H9 (cell line): ENCODE measurements at regions not wholly inside any gene's neighbourhood (a gene's known extent, or its start where the extent isn't known, plus 50 kb on each side); places are given as distances from the start of the nearest gene placed in this dataset.

Source experiments
- DNase-seq: peaks from one replicate; pipeline ENCODE4 v3.0.0-alpha.2; 2017
- H2AFZ ChIP-seq: one replicate; pipeline ENCODE4 v1.6.1; 2013; ENCODE audit warnings: mild to moderate bottlenecking, low read length, control low read depth, moderate library complexity
- H2AK5ac ChIP-seq: 2 replicates; pipeline ENCODE4 v1.6.1; 2013; ENCODE audit warnings: low read length, control low read depth, mixed read lengths; ENCODE audit not compliant: insufficient read length
- H2BK120ac ChIP-seq: one replicate; pipeline ENCODE4 v1.6.1; 2013; ENCODE audit warnings: low read depth, mild to moderate bottlenecking, low read length, control low read depth, inconsistent platforms; ENCODE audit not compliant: poor library complexity, severe bottlenecking
- H2BK12ac ChIP-seq: 2 replicates; pipeline ENCODE4 v1.6.1; 2013; ENCODE audit warnings: low read length, control low read depth, mixed read lengths, low read depth; ENCODE audit not compliant: insufficient read length
- H2BK15ac ChIP-seq: 2 replicates; pipeline ENCODE4 v1.6.1; 2013; ENCODE audit warnings: low read depth, low read length, control low read depth
- H2BK20ac ChIP-seq: one replicate; pipeline ENCODE4 v1.6.1; 2013; ENCODE audit warnings: low read depth, mild to moderate bottlenecking, low read length, control low read depth, inconsistent platforms; ENCODE audit not compliant: poor library complexity, severe bottlenecking
- H2BK5ac ChIP-seq: 2 replicates; pipeline ENCODE4 v1.6.1; 2013; ENCODE audit warnings: low read length, control low read depth, mixed read lengths; ENCODE audit not compliant: insufficient read length
- H3K14ac ChIP-seq: 2 replicates; pipeline ENCODE4 v1.6.1; 2013; ENCODE audit warnings: low read length, control low read depth; ENCODE audit not compliant: insufficient read depth
- H3K18ac ChIP-seq: 2 replicates; pipeline ENCODE4 v1.6.1; 2013; ENCODE audit warnings: low read depth, mild to moderate bottlenecking, mixed read lengths, low read length, control low read depth; ENCODE audit not compliant: insufficient read length
- H3K23ac ChIP-seq: 2 replicates; pipeline ENCODE4 v1.6.1; 2013; ENCODE audit warnings: low read length, control low read depth, mixed read lengths, low read depth; ENCODE audit not compliant: insufficient read length
- H3K23me2 ChIP-seq: 2 replicates; pipeline ENCODE4 v1.6.1; 2013; ENCODE audit warnings: low read depth, mild to moderate bottlenecking, mixed read lengths, low read length, control low read depth; ENCODE audit not compliant: insufficient read length, poor library complexity, severe bottlenecking
- H3K27ac ChIP-seq: 2 replicates; pipeline ENCODE4 v1.5.1; 2013; ENCODE audit warnings: low read length, control low read depth, mixed read lengths, low read depth; ENCODE audit not compliant: insufficient read length
- H3K27me3 ChIP-seq: 2 replicates; pipeline ENCODE4 v1.6.1; 2013; ENCODE audit warnings: low read length, control low read depth, inconsistent platforms; ENCODE audit not compliant: insufficient read depth
- H3K4ac ChIP-seq: 2 replicates; pipeline ENCODE4 v1.6.1; 2013; ENCODE audit warnings: low read depth, mild to moderate bottlenecking, control low read depth, inconsistent platforms, low read length, moderate library complexity
- H3K4me1 ChIP-seq: 2 replicates; pipeline ENCODE4 v1.6.1; 2013; ENCODE audit warnings: low read length, control low read depth, inconsistent platforms; ENCODE audit not compliant: insufficient read depth
- H3K4me2 ChIP-seq: 2 replicates; pipeline ENCODE4 v1.6.1; 2013; ENCODE audit warnings: low read length, control low read depth, mixed read lengths; ENCODE audit not compliant: insufficient read length, insufficient read depth
- H3K56ac ChIP-seq: 2 replicates; pipeline ENCODE4 v1.6.1; 2013; ENCODE audit warnings: low read depth, mild to moderate bottlenecking, mixed read lengths, low read length, control low read depth; ENCODE audit not compliant: insufficient read length
- H3K79me1 ChIP-seq: 2 replicates; pipeline ENCODE4 v1.6.1; 2013; ENCODE audit warnings: low read depth, mild to moderate bottlenecking, moderate library complexity, low read length, control low read depth, inconsistent platforms; ENCODE audit not compliant: insufficient read depth, poor library complexity, severe bottlenecking
- H3K79me2 ChIP-seq: 2 replicates; pipeline ENCODE4 v1.6.1; 2013; ENCODE audit warnings: low read length, control low read depth, inconsistent platforms; ENCODE audit not compliant: insufficient read depth
- H3K9ac ChIP-seq: 2 replicates; pipeline ENCODE4 v1.6.1; 2013; ENCODE audit warnings: low read length, control low read depth, mixed read lengths; ENCODE audit not compliant: insufficient read length; ENCODE audit errors: extremely low read depth
- H3K9me3 ChIP-seq: one replicate; pipeline ENCODE4 v1.6.1; 2013; ENCODE audit warnings: low read depth, low read length, inconsistent platforms; ENCODE audit not compliant: control insufficient read depth
- H3T11ph ChIP-seq: one replicate; pipeline ENCODE4 v1.6.1; 2013; ENCODE audit warnings: mild to moderate bottlenecking, low read length, control low read depth, inconsistent platforms
- H4K20me1 ChIP-seq: one replicate; pipeline ENCODE4 v1.6.1; 2013; ENCODE audit not compliant: control insufficient read depth, insufficient read length, insufficient read depth
- H4K5ac ChIP-seq: 2 replicates; pipeline ENCODE4 v1.6.1; 2013; ENCODE audit warnings: low read depth, mild to moderate bottlenecking, mixed read lengths, low read length, control low read depth; ENCODE audit not compliant: insufficient read length
- H4K8ac ChIP-seq: replicated peaks from 2 replicates; pipeline ENCODE4 v1.6.1; 2013; ENCODE audit warnings: low read length, control low read depth, mixed read lengths, low read depth; ENCODE audit not compliant: insufficient read length
- H4K91ac ChIP-seq: 2 replicates; pipeline ENCODE4 v1.6.1; 2013; ENCODE audit warnings: low read depth, mild to moderate bottlenecking, moderate library complexity, mixed read lengths, low read length, control low read depth; ENCODE audit not compliant: insufficient read length
- H3K27ac Mint-ChIP-seq, 3 experiments: 2 replicates in 2 of 3; 3 replicates in 1 of 3; pipeline ENCODE4 v1.8.0; 2020 to 2021; ENCODE audit warnings: mixed read lengths in 3 of 3, mild to moderate bottlenecking in 1 of 3, moderate library complexity in 1 of 3
- H3K27me3 Mint-ChIP-seq: 2 replicates; pipeline ENCODE4 v1.8.0; 2021; ENCODE audit warnings: low read depth, mild to moderate bottlenecking, moderate library complexity, mixed read lengths
- H3K36me3 Mint-ChIP-seq, 3 experiments: 2 replicates in 2 of 3; 3 replicates in 1 of 3; pipeline ENCODE4 v1.8.0; 2020 to 2021; ENCODE audit warnings: low read depth in 3 of 3, mixed read lengths in 3 of 3; ENCODE audit not compliant: insufficient read depth in 1 of 3
- H3K4me1 Mint-ChIP-seq, 2 experiments: 2 replicates each; pipeline ENCODE4 v1.8.0; 2020; ENCODE audit warnings: mixed read lengths in 2 of 2
- H3K4me3 Mint-ChIP-seq, 2 experiments: 2 replicates in 1 of 2; 3 replicates in 1 of 2; pipeline ENCODE4 v1.8.0; 2020 to 2021; ENCODE audit warnings: mild to moderate bottlenecking in 2 of 2, mixed read lengths in 2 of 2, moderate library complexity in 1 of 2
- H3K9me3 Mint-ChIP-seq, 2 experiments: 2 replicates in 1 of 2; 3 replicates in 1 of 2; pipeline ENCODE4 v1.8.0; 2020; ENCODE audit warnings: mild to moderate bottlenecking in 2 of 2, mixed read lengths in 2 of 2, moderate library complexity in 1 of 2
- CTCF ChIP-seq: fragments of 200-600 bp; sonication (generic); conservative IDR thresholded peaks from 3 replicates; pipeline ENCODE4 v1.8.0; 2021; ENCODE audit warnings: antibody characterized with exemption, mild to moderate bottlenecking
- WGBS: extraction: QIAGEN DNeasy Blood & Tissue Kit; methylation state at CpG from one replicate; pipeline ENCODE4 v1.1.7; 2013; ENCODE audit warnings: missing lambda C conversion rate, low lambda C conversion rate, mixed read lengths; ENCODE audit not compliant: insufficient read length; ENCODE audit errors: extremely low coverage; 5-methylcytosine and 5-hydroxymethylcytosine counted together

GRCh38 chr7:152931633-152932032, 172.1 kb downstream of the ACTR3B start:
- Histone ChIP-seq H2BK20ac (no peak overlapping the region), H3K4me1 (peaks cover 2% of the 10 kb centered on the region), H3K79me2 (no peaks in the 10 kb centered on the region), H2AFZ (no peak overlapping the region), H3K23ac (no peak overlapping the region), H4K5ac (no peak overlapping the region), H3K18ac (no peak overlapping the region), H4K20me1 (no peaks in the 10 kb centered on the region), H2AK5ac (no peak overlapping the region), H3K14ac (no peak overlapping the region), H3K9ac (no peak overlapping the region), H2BK12ac (no peak overlapping the region), H3K27me3 (no peaks in the 10 kb centered on the region; the same call in 1 of the 2 replicates), H3T11ph (no peak overlapping the region), H4K91ac (no peak overlapping the region), H3K4me2 (no peak overlapping the region), H3K27ac (no peak overlapping the region), H3K9me3 (no peaks in the 10 kb centered on the region), H3K56ac (no peak overlapping the region), H3K79me1 (no peaks in the 10 kb centered on the region), H2BK15ac (no peak overlapping the region), H3K23me2 (no peaks in the 10 kb centered on the region), H2BK120ac (no peak overlapping the region), H4K8ac (no peak overlapping the region), H2BK5ac (no peak overlapping the region), H3K4ac (no peak overlapping the region)
- WGBS = no CpG with 5 or more reads among the region's 6 CpGs
- Mint-ChIP-seq H3K36me3 (peaks cover 0 to 3% (median 0%) of the 10 kb centered on the region in 3 experiments; a peak in 2 of 7 replicates), H3K27me3 (peaks cover under 1% of the 10 kb centered on the region; the same call in 1 of the 2 replicates), H3K4me1 (peaks cover 17% of the 10 kb centered on the region in 2 experiments), H3K27ac (no peak overlapping the region), H3K4me3 (no peak overlapping the region), H3K9me3 (no peaks in the 10 kb centered on the region; a peak in 1 of 5 replicates)
- TF ChIP-seq CTCF = no peak
- DNase-seq = no peak
